Progenitor cell of endocrine pancreas (in vitro differentiated cells): ENCODE measurements at regions not wholly inside any gene's neighbourhood (a gene's known extent, or its start where the extent isn't known, plus 50 kb on each side); places are given as distances from the start of the nearest gene placed in this dataset.
"Not testable (repeated sequence)": the region's sequence is repeated elsewhere in the genome, so short reads cannot be mapped to it uniquely, and the experiment has no call there.

Source experiments
- DNase-seq: peaks from one replicate; pipeline ENCODE4 v3.0.0; 2021; ENCODE audit warnings: low spot score; ENCODE audit not compliant: unreplicated experiment
- H3K27ac Mint-ChIP-seq: 2 replicates; pipeline ENCODE4 v1.8.0; 2021; ENCODE audit warnings: mild to moderate bottlenecking, moderate library complexity, mixed read lengths
- H3K27me3 Mint-ChIP-seq: 2 replicates; pipeline ENCODE4 v1.8.0; 2021; ENCODE audit warnings: mixed read lengths
- H3K36me3 Mint-ChIP-seq: 2 replicates; pipeline ENCODE4 v1.8.0; 2022; ENCODE audit warnings: mixed read lengths; ENCODE audit not compliant: insufficient read depth
- H3K4me1 Mint-ChIP-seq: 2 replicates; pipeline ENCODE4 v1.8.0; 2021; ENCODE audit warnings: low read depth, mixed read lengths
- H3K4me3 Mint-ChIP-seq: 2 replicates; pipeline ENCODE4 v1.8.0; 2021; ENCODE audit warnings: low read depth, mild to moderate bottlenecking, moderate library complexity, mixed read lengths
- H3K9me3 Mint-ChIP-seq: 2 replicates; pipeline ENCODE4 v1.8.0; 2021; ENCODE audit warnings: low read depth, mixed read lengths
- TF ChIP-seq, protein P1 (sequence below): fragments of 200-600 bp; sonication (generic); IDR thresholded peaks from one replicate; pipeline ENCODE4 v1.5.0; 2021; ENCODE audit warnings: antibody characterized with exemption, mild to moderate bottlenecking; ENCODE audit not compliant: unreplicated experiment

- Mint-ChIP-seq H3K4me1 (peaks cover 1% of the 10 kb centered on the region), H3K27ac (no peak overlapping the region), H3K4me3 (no peak overlapping the region), H3K36me3 (no peaks in the 10 kb centered on the region), H3K27me3 (no peaks in the 10 kb centered on the region), H3K9me3 (no peaks in the 10 kb centered on the region)
- TF ChIP-seq, protein P1, sequence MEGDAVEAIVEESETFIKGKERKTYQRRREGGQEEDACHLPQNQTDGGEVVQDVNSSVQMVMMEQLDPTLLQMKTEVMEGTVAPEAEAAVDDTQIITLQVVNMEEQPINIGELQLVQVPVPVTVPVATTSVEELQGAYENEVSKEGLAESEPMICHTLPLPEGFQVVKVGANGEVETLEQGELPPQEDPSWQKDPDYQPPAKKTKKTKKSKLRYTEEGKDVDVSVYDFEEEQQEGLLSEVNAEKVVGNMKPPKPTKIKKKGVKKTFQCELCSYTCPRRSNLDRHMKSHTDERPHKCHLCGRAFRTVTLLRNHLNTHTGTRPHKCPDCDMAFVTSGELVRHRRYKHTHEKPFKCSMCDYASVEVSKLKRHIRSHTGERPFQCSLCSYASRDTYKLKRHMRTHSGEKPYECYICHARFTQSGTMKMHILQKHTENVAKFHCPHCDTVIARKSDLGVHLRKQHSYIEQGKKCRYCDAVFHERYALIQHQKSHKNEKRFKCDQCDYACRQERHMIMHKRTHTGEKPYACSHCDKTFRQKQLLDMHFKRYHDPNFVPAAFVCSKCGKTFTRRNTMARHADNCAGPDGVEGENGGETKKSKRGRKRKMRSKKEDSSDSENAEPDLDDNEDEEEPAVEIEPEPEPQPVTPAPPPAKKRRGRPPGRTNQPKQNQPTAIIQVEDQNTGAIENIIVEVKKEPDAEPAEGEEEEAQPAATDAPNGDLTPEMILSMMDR: no peak
- no peak for DNase-seq
Observed at GRCh38 chr5:87526131-87526530, 113.4 kb upstream of the CCNH start.

GRCh38 chr5:87524217-87524616 lies 111.5 kb upstream of the CCNH start:
- no peak overlapping the region for H3K4me3 Mint-ChIP-seq
- H3K27me3 Mint-ChIP-seq: no peaks in the 10 kb centered on the region
- TF ChIP-seq, protein P1: no peak
- no peak overlapping the region for H3K27ac Mint-ChIP-seq
- no peaks in the 10 kb centered on the region for H3K4me1 Mint-ChIP-seq
- peaks cover 3% of the 10 kb centered on the region for H3K9me3 Mint-ChIP-seq
- no peaks in the 10 kb centered on the region for H3K36me3 Mint-ChIP-seq
- no peak for DNase-seq

GRCh38 chr5:87511778-87512177 lies 99.0 kb upstream of the CCNH start:
- H3K36me3 Mint-ChIP-seq, H3K27ac Mint-ChIP-seq, DNase-seq, H3K4me1 Mint-ChIP-seq, H3K4me3 Mint-ChIP-seq, H3K27me3 Mint-ChIP-seq: not testable (repeated sequence)
- H3K9me3 Mint-ChIP-seq: peaks cover 16% of the 10 kb centered on the region

GRCh38 chr5:87503004-87503403 lies 90.3 kb upstream of the CCNH start:
- Mint-ChIP-seq H3K27ac (no peak overlapping the region), H3K27me3 (no peaks in the 10 kb centered on the region), H3K4me1 (no peaks in the 10 kb centered on the region), H3K36me3 (no peaks in the 10 kb centered on the region), H3K4me3 (no peak overlapping the region), H3K9me3 (no peaks in the 10 kb centered on the region)
- no peak for DNase-seq
- TF ChIP-seq, protein P1: no peak

- TF ChIP-seq, protein P1: no peak
- H3K4me3 Mint-ChIP-seq: no peak overlapping the region
- no peaks in the 10 kb centered on the region for H3K27me3 Mint-ChIP-seq
- H3K27ac Mint-ChIP-seq: no peak overlapping the region
- no peak for DNase-seq
- no peaks in the 10 kb centered on the region for H3K4me1 Mint-ChIP-seq
- peaks cover 19% of the 10 kb centered on the region for H3K9me3 Mint-ChIP-seq
- H3K36me3 Mint-ChIP-seq: no peaks in the 10 kb centered on the region
Observed at GRCh38 chr5:87499478-87500410, 87.0 kb upstream of the CCNH start.
